HCT116 (cell line): ENCODE measurements at regions not wholly inside any gene's neighbourhood (a gene's known extent, or its start where the extent isn't known, plus 50 kb on each side); places are given as distances from the start of the nearest gene placed in this dataset.

Source experiments
- ATAC-seq: fragments of 200-7000 bp; cut with Tn5 transposase; 2 replicates; pipeline ENCODE4 v1.9.1; 2020; ENCODE audit warnings: mild to moderate bottlenecking, moderate library complexity
- BruUV-seq: library from RNA; stranded (reverse); fragments of 400-500 nt; replicated peaks from 2 replicates; lab custom pipeline; 2021; lab: Mats Ljungman, UMichigan
- CTCF ChIA-PET: fragments of 300-600 bp; sonication (Branson Sonifier 250); formaldehyde crosslinking; loops from one replicate; lab custom pipeline; 2021; ENCODE audit warnings: antibody characterized with exemption; lab: Charles Lee
- POLR2A ChIA-PET: fragments of 300-600, 350-600 bp; sonication (Branson Sonifier 250); formaldehyde crosslinking; loops from one replicate; lab custom pipeline; 2021; ENCODE audit warnings: antibody characterized with exemption; lab: Charles Lee
- RAD21 ChIA-PET, 2 experiments: fragments of 300-600 bp; sonication (Branson Sonifier 250); formaldehyde crosslinking; loops; one replicate each; lab custom pipeline; 2023; ENCODE audit warnings: low total read pairs in 2 of 2; ENCODE audit not compliant: uncharacterized antibody in 2 of 2, unreplicated experiment in 2 of 2, low non-redundant PET in 1 of 2; lab: Charles Lee
- DNase-seq: peaks from one replicate; pipeline ENCODE4 v3.0.0-alpha.2; 2010; ENCODE audit warnings: low read depth, low spot score
- H2AFZ ChIP-seq: fragments of 200-600 bp; shearing (Covaris generic), sonication (generic); 2 replicates; pipeline ENCODE4 v1.6.1; 2017; ENCODE audit warnings: low read depth, mixed run types, mixed read lengths, antibody characterized with exemption, low read length; ENCODE audit not compliant: poor library complexity, severe bottlenecking
- H3K27ac ChIP-seq: 2 replicates; pipeline ENCODE4 v1.5.1; 2012; ENCODE audit warnings: low read depth, low read length
- H3K27me3 ChIP-seq: fragments of 200-600 bp; sonication (generic); 2 replicates; pipeline ENCODE4 v1.6.1; 2016; ENCODE audit warnings: mixed run types, low read length, mixed read lengths; ENCODE audit not compliant: insufficient read depth
- H3K36me3 ChIP-seq, 2 experiments: fragments of 200-500 bp in 1 of 2; fragments of 200-600 bp in 1 of 2; sonication (Bioruptor generic) in 1 of 2; sonication (generic) in 1 of 2; 2 replicates each; pipeline versions ENCODE4 v1.5.1 to v1.6.1; 2014 to 2016; ENCODE audit warnings: low read length in 2 of 2, inconsistent platforms in 1 of 2, mixed read lengths in 1 of 2, mixed run types in 1 of 2; ENCODE audit not compliant: insufficient read depth in 2 of 2, control insufficient read depth in 1 of 2
- H3K4me1 ChIP-seq, 2 experiments: fragments of 200-600 bp in 1 of 2; sonication (generic) in 1 of 2; 2 replicates each; pipeline versions ENCODE4 v1.5.1 to v1.6.1; 2012 to 2017; ENCODE audit warnings: low read length in 2 of 2, inconsistent platforms in 1 of 2, mild to moderate bottlenecking in 1 of 2, mixed read lengths in 1 of 2, mixed run types in 1 of 2, moderate library complexity in 1 of 2; ENCODE audit not compliant: insufficient read depth in 2 of 2, control insufficient read depth in 1 of 2
- H3K4me2 ChIP-seq: fragments of 200-600 bp; sonication (generic); 2 replicates; pipeline ENCODE4 v1.6.1; 2017; ENCODE audit warnings: mixed run types, low read length, mixed read lengths
- H3K4me3 ChIP-seq, 2 experiments: fragments of 200-600 bp in 1 of 2; sonication (generic) in 1 of 2; replicated peaks in 1 of 2; 2 replicates each; pipeline ENCODE4 v1.5.1; 2011 to 2016; ENCODE audit warnings: low read length in 2 of 2, control low read depth in 1 of 2, low read depth in 1 of 2, mild to moderate bottlenecking in 1 of 2, mixed read lengths in 1 of 2, mixed run types in 1 of 2
- H3K79me2 ChIP-seq: fragments of 200-600 bp; sonication (generic); 2 replicates; pipeline ENCODE4 v1.6.1; 2017; ENCODE audit warnings: mild to moderate bottlenecking, mixed run types, low read length, moderate library complexity, mixed read lengths; ENCODE audit not compliant: insufficient read depth
- H3K9ac ChIP-seq: fragments of 200-600 bp; sonication (generic); 2 replicates; pipeline ENCODE4 v1.6.1; 2016; ENCODE audit warnings: low read length, mixed read lengths
- H3K9me2 ChIP-seq: fragments of 200-600 bp; sonication (generic), shearing (Covaris generic); 2 replicates; pipeline ENCODE4 v1.6.1; 2017; ENCODE audit warnings: mixed run types, mild to moderate bottlenecking, moderate library complexity; ENCODE audit not compliant: insufficient read depth
- H3K9me3 ChIP-seq, 2 experiments: fragments of 200-500 bp in 1 of 2; fragments of 200-600 bp in 1 of 2; sonication (Bioruptor generic) in 1 of 2; sonication (generic) in 1 of 2; 2 replicates each; pipeline ENCODE4 v1.6.1; 2014 to 2017; ENCODE audit warnings: low read length in 2 of 2, mixed read lengths in 2 of 2, inconsistent platforms in 1 of 2, low read depth in 1 of 2, mild to moderate bottlenecking in 1 of 2, mixed run types in 1 of 2, moderate library complexity in 1 of 2; ENCODE audit not compliant: control insufficient read depth in 1 of 2, insufficient read depth in 1 of 2
- H4K20me1 ChIP-seq: fragments of 200-600 bp; sonication (generic), shearing (Covaris generic); 2 replicates; pipeline ENCODE4 v1.6.1; 2017; ENCODE audit warnings: mixed run types, mild to moderate bottlenecking, moderate library complexity; ENCODE audit not compliant: insufficient read depth
- ATF3 ChIP-seq: IDR thresholded peaks from 2 replicates; pipeline ENCODE4 v1.6.1; 2012
- CBX3 ChIP-seq: IDR thresholded peaks from 2 replicates; pipeline ENCODE4 v1.6.1; 2012; ENCODE audit warnings: low read depth
- CEBPB ChIP-seq: IDR thresholded peaks from 2 replicates; pipeline ENCODE4 v1.6.1; 2012; ENCODE audit warnings: low read depth
- CTCF ChIP-seq, 3 experiments: fragments of 200-600 bp in 1 of 3; sonication (generic) in 1 of 3; IDR thresholded peaks in 2 of 3; conservative IDR thresholded peaks in 1 of 3; 2 replicates each; pipeline ENCODE4 v1.5.1; 2012 to 2017; ENCODE audit warnings: low read depth in 2 of 3, low read length in 2 of 3, antibody characterized with exemption in 1 of 3, borderline replicate concordance in 1 of 3, control low read depth in 1 of 3, mild to moderate bottlenecking in 1 of 3, mixed read lengths in 1 of 3, mixed run types in 1 of 3, moderate library complexity in 1 of 3; ENCODE audit not compliant: insufficient read depth in 1 of 3
- EGR1 ChIP-seq: IDR thresholded peaks from 2 replicates; pipeline ENCODE4 v1.6.1; 2012; ENCODE audit warnings: low read depth
- ELF1 ChIP-seq: IDR thresholded peaks from 2 replicates; pipeline ENCODE4 v1.6.1; 2012; ENCODE audit warnings: low read depth, borderline replicate concordance
- EZH2 ChIP-seq: fragments of 200-600 bp; sonication (generic); IDR thresholded peaks from 2 replicates; pipeline ENCODE4 v1.6.1; 2017; ENCODE audit warnings: antibody characterized with exemption, mixed run types
- EZH2phosphoT487 ChIP-seq: fragments of 200-600 bp; IDR thresholded peaks from 2 replicates; pipeline ENCODE4 v1.6.1; 2018; ENCODE audit warnings: antibody characterized with exemption, borderline replicate concordance
- FOSL1 ChIP-seq: IDR thresholded peaks from 2 replicates; pipeline ENCODE4 v1.6.1; 2012; ENCODE audit warnings: low read depth
- JUND ChIP-seq: IDR thresholded peaks from 2 replicates; pipeline ENCODE4 v1.6.1; 2012
- MAX ChIP-seq: IDR thresholded peaks from 2 replicates; pipeline ENCODE4 v1.6.1; 2012
- POLR2A ChIP-seq: IDR thresholded peaks from 2 replicates; pipeline ENCODE4 v1.7.0; 2011; ENCODE audit warnings: borderline replicate concordance; ENCODE audit not compliant: insufficient read depth, insufficient read length; ENCODE audit errors: extremely low read depth
- POLR2AphosphoS5 ChIP-seq: IDR thresholded peaks from 2 replicates; pipeline ENCODE4 v1.6.1; 2011; ENCODE audit warnings: mild to moderate bottlenecking, low read depth, low read length, moderate library complexity
- RAD21 ChIP-seq: IDR thresholded peaks from 2 replicates; pipeline ENCODE4 v1.6.1; 2012; ENCODE audit warnings: low read depth, mild to moderate bottlenecking
- SIN3A ChIP-seq: IDR thresholded peaks from 2 replicates; pipeline ENCODE4 v1.6.1; 2012; ENCODE audit warnings: low read depth
- SP1 ChIP-seq: IDR thresholded peaks from 2 replicates; pipeline ENCODE4 v1.6.1; 2012; ENCODE audit warnings: low read depth
- SRF ChIP-seq: IDR thresholded peaks from 2 replicates; pipeline ENCODE4 v1.6.1; 2012; ENCODE audit warnings: low read depth
- TCF7L2 ChIP-seq: IDR thresholded peaks from 2 replicates; pipeline ENCODE4 v1.7.0; 2011; ENCODE audit warnings: borderline replicate concordance, inconsistent platforms; ENCODE audit not compliant: insufficient read depth, insufficient read length; ENCODE audit errors: extremely low read depth
- YY1 ChIP-seq: IDR thresholded peaks from 2 replicates; pipeline ENCODE4 v1.6.1; 2011; ENCODE audit warnings: low read length, low read depth, moderate library complexity, mild to moderate bottlenecking; ENCODE audit not compliant: insufficient replicate concordance; ENCODE audit errors: extremely low read depth
- ZFX ChIP-seq: fragments of 450-650 bp; IDR thresholded peaks from 2 replicates; pipeline ENCODE4 v1.6.1; 2017
- intact Hi-C: fragments of 100-400 bp; cut with micrococcal nuclease; formaldehyde crosslinking; loops from 2 replicates; pipeline ENCODE4 v1.10.0; 2022

- no peak overlapping the region for H3K9ac ChIP-seq
- no peak overlapping the region for H3K4me2 ChIP-seq
- CTCF ChIA-PET, result no interaction called here
- H4K20me1 ChIP-seq, result no peaks in the 10 kb centered on the region
- no peaks in the 10 kb centered on the region for H3K9me2 ChIP-seq
- H3K4me1 ChIP-seq, result no peaks in the 10 kb centered on the region
- no TSS peak for BruUV-seq
- H3K79me2 ChIP-seq, result no peaks in the 10 kb centered on the region
- H3K9me3 ChIP-seq, result no peaks in the 10 kb centered on the region
- intact Hi-C loops, result no loop called here
- DNase-seq (no peak), ATAC-seq (no peak)
- H3K36me3 ChIP-seq, result no peaks in the 10 kb centered on the region
- POLR2A ChIA-PET, result no interaction called here
- no peak overlapping the region for H3K4me3 ChIP-seq
- no peaks in the 10 kb centered on the region for H3K27me3 ChIP-seq
- TF ChIP-seq CEBPB (no peak), YY1 (no peak), JUND (no peak), CTCF (IDR thresholded peaks at IDR 0.05 in 2 of 3, conservative IDR thresholded peaks at IDR 0.05 in 1 of 3; ENCODE audit: borderline replicate concordance in 1 of 3, insufficient read depth in 1 of 3, low read depth in 2 of 3, low read length in 2 of 3) (no peak), ZFX (no peak), POLR2AphosphoS5 (no peak), ELF1 (no peak), ATF3 (no peak), MAX (no peak), SP1 (no peak), SIN3A (no peak), EZH2 (no peak), EGR1 (no peak), EZH2phosphoT487 (no peak), FOSL1 (no peak), SRF (no peak), POLR2A (no peak), RAD21 (no peak), CBX3 (no peak), TCF7L2 (no peak)
- RAD21 ChIA-PET, result no interaction called here
- no peak overlapping the region for H3K27ac ChIP-seq
- no peak overlapping the region for H2AFZ ChIP-seq
Observed at GRCh38 chr10:130360826-130361311, 224.7 kb downstream of the GLRX3 start.
